Lung (tissue), 11 donors: ENCODE measurements at regions not wholly inside any gene's neighbourhood (a gene's known extent, or its start where the extent isn't known, plus 50 kb on each side); places are given as distances from the start of the nearest gene placed in this dataset.
A peak's percentile ranks its signal among the peaks of the same experiment; 100 is the strongest.
"Not testable (repeated sequence)": the region's sequence is repeated elsewhere in the genome, so short reads cannot be mapped to it uniquely, and the experiment has no call there.

Experiments
- ATAC-seq: fragments of 200-7000 bp; cut with Tn5 transposase; one replicate; pipeline ENCODE4 v1.9.1; 2020; ENCODE audit warnings: moderate number of reproducible peaks; ENCODE audit not compliant: insufficient read depth, low FRiP score
- DNase-seq, 3 donors: peaks; one replicate each; pipeline ENCODE4 v3.0.0-alpha.2; 2013 to 2017
- H3K27ac ChIP-seq, 2 donors: one replicate each; pipeline ENCODE4 v1.5.1; 2013; ENCODE audit warnings: mild to moderate bottlenecking in 2 of 2, moderate library complexity in 2 of 2, control low read depth in 1 of 2, inconsistent platforms in 1 of 2, low read depth in 1 of 2, low read length in 1 of 2
- H3K27me3 ChIP-seq, 3 donors: one replicate each; pipeline ENCODE4 v1.5.1; 2013; ENCODE audit warnings: low read length in 2 of 3; ENCODE audit not compliant: control insufficient read depth in 3 of 3, insufficient read depth in 3 of 3
- H3K36me3 ChIP-seq, 4 donors: one replicate each; pipeline ENCODE4 v1.5.1; 2013; ENCODE audit warnings: low read length in 4 of 4, mild to moderate bottlenecking in 1 of 4, moderate library complexity in 1 of 4; ENCODE audit not compliant: control insufficient read depth in 4 of 4, insufficient read depth in 4 of 4
- H3K4me1 ChIP-seq, 5 donors: one replicate each; pipeline ENCODE4 v1.5.1; 2013; ENCODE audit warnings: low read length in 5 of 5, mild to moderate bottlenecking in 2 of 5, moderate library complexity in 1 of 5; ENCODE audit not compliant: control insufficient read depth in 5 of 5, insufficient read depth in 5 of 5
- H3K4me3 ChIP-seq: one replicate; pipeline ENCODE4 v1.5.1; 2013; ENCODE audit warnings: mild to moderate bottlenecking, control low read depth, moderate library complexity
- H3K9ac ChIP-seq, 2 donors: one replicate each; pipeline ENCODE4 v1.5.1; 2013; ENCODE audit warnings: low read length in 2 of 2, control low read depth in 1 of 2; ENCODE audit not compliant: insufficient read depth in 1 of 2
- H3K9me3 ChIP-seq, 4 donors: one replicate each; pipeline ENCODE4 v1.5.1; 2013; ENCODE audit warnings: low read length in 3 of 4, mild to moderate bottlenecking in 1 of 4, moderate library complexity in 1 of 4; ENCODE audit not compliant: control insufficient read depth in 4 of 4, insufficient read depth in 3 of 4
- WGBS, 2 donors: extraction: QIAGEN DNeasy Blood & Tissue Kit; methylation state at CpG; one replicate each; pipeline ENCODE4 v1.1.7; 2013; 5-methylcytosine and 5-hydroxymethylcytosine counted together
- TF ChIP-seq, protein P1 (sequence below): IDR thresholded peaks from 2 replicates; pipeline ENCODE4 v1.5.1; 2012; ENCODE audit warnings: mild to moderate bottlenecking; ENCODE audit errors: control extremely low read depth, extremely low read depth
- donor health status: control.
- donor health status: control.
- donor health status: Bipolar disorder and iron deficiency.
- donor health status: healthy.
- donor health status: DM: yes; HTN: yes; CAD: no.

- no peak for DNase-seq
- Histone ChIP-seq H3K27me3 (no peaks in the 10 kb centered on the region), H3K27ac (no peak overlapping the region), H3K4me3 (no peak overlapping the region), H3K4me1 (no peaks in the 10 kb centered on the region), H3K9me3 (no peaks in the 10 kb centered on the region), H3K36me3 (no peaks in the 10 kb centered on the region), H3K9ac (no peak overlapping the region)
- TF ChIP-seq, protein P1, sequence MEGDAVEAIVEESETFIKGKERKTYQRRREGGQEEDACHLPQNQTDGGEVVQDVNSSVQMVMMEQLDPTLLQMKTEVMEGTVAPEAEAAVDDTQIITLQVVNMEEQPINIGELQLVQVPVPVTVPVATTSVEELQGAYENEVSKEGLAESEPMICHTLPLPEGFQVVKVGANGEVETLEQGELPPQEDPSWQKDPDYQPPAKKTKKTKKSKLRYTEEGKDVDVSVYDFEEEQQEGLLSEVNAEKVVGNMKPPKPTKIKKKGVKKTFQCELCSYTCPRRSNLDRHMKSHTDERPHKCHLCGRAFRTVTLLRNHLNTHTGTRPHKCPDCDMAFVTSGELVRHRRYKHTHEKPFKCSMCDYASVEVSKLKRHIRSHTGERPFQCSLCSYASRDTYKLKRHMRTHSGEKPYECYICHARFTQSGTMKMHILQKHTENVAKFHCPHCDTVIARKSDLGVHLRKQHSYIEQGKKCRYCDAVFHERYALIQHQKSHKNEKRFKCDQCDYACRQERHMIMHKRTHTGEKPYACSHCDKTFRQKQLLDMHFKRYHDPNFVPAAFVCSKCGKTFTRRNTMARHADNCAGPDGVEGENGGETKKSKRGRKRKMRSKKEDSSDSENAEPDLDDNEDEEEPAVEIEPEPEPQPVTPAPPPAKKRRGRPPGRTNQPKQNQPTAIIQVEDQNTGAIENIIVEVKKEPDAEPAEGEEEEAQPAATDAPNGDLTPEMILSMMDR, result no peak
- WGBS, 2 donors, result 58 to 71% methylated on average over 3 of the region's 3 CpGs
- no peak for ATAC-seq
Observed at GRCh38 chr5:25286319-25286718, 641.5 kb upstream of the CDH10 start.

DNA sequence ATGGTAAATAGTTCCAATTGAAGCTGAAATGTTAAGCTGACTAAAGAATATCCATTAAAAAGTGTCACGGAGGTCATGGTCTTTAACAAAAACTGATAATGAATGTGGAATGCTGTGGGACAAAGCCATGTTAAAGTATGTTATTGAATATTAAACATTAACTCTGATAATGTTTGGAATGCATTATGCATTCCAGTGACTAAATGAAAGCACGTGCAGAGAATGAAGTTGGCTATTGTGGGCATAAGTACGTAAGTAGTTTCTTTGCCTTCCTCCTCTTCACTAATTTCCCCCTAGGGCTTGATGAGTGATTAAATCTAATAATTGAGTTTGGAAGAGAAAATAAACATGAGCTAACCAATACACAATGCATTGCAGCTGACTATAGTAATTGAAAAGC lies 640.4 kb upstream of the CDH10 start:
- Histone ChIP-seq H3K27me3 (no peaks in the 10 kb centered on the region), H3K36me3 (no peaks in the 10 kb centered on the region), H3K9ac (no peak overlapping the region), H3K27ac (no peak overlapping the region), H3K4me1 (no peaks in the 10 kb centered on the region), H3K9me3 (peaks cover 0 to 6% (median 0%) of the 10 kb centered on the region in 4 donors), H3K4me3 (no peak overlapping the region)
- TF ChIP-seq, protein P1, result no peak
- DNase-seq, result peak in 2 of 3 donors; percentile 27 to 28
- 46 to 54% methylated on average over 3 of the region's 3 CpGs for WGBS, 2 donors
- ATAC-seq, result no peak

- not testable (repeated sequence) for H3K4me1 ChIP-seq, H3K36me3 ChIP-seq, DNase-seq, H3K27ac ChIP-seq, ATAC-seq, H3K27me3 ChIP-seq, H3K9ac ChIP-seq, H3K9me3 ChIP-seq, H3K4me3 ChIP-seq
- WGBS, 2 donors, result 94% methylated on average over 14 of the region's 14 CpGs
Observed at GRCh38 chr5:25263507-25263906, 618.7 kb upstream of the CDH10 start.

GRCh38 chr5:25262221-25262620 lies 617.4 kb upstream of the CDH10 start:
- no peak overlapping the region for H3K9ac ChIP-seq
- H3K4me3 ChIP-seq, result no peak overlapping the region
- TF ChIP-seq, protein P1, result no peak
- H3K36me3 ChIP-seq, result no peaks in the 10 kb centered on the region
- H3K27ac ChIP-seq, result no peak overlapping the region
- DNase-seq (peak in 2 of 3 donors; percentile 68 to 77), ATAC-seq (no peak)
- peaks cover 0 to 2% (median 0%) of the 10 kb centered on the region in 4 donors for H3K9me3 ChIP-seq
- no peaks in the 10 kb centered on the region for H3K4me1 ChIP-seq
- WGBS, 2 donors, result 54 to 78% methylated on average over 2 of the region's 2 CpGs
- H3K27me3 ChIP-seq, result no peaks in the 10 kb centered on the region
